Common myeloid progenitor, CD34-positive (primary cell): ENCODE measurements at regions not wholly inside any gene's neighbourhood (a gene's known extent, or its start where the extent isn't known, plus 50 kb on each side); places are given as distances from the start of the nearest gene placed in this dataset.

Source experiments
- CTCF ChIA-PET: fragments of 350-600 bp; sonication (Branson Sonifier 250); formaldehyde crosslinking; loops from one replicate; lab custom pipeline; 2021; ENCODE audit warnings: antibody characterized with exemption; lab: Charles Lee
- POLR2A ChIA-PET: fragments of 350-600 bp; sonication (Branson Sonifier 250); formaldehyde crosslinking; loops from one replicate; lab custom pipeline; 2021; ENCODE audit warnings: antibody characterized with exemption; lab: Charles Lee
- DNase-seq, 3 donors: peaks; one replicate each; pipeline versions ENCODE4 v3.0.0 to v3.0.0-alpha.2; 2013
- H3K27ac ChIP-seq, 2 experiments: 1 replicate in 1 of 2; 2 replicates in 1 of 2; pipeline ENCODE4 v1.7.0; 2013; ENCODE audit warnings: inconsistent platforms in 2 of 2, low read length in 2 of 2, mild to moderate bottlenecking in 2 of 2, low read depth in 1 of 2, moderate library complexity in 1 of 2; ENCODE audit not compliant: severe bottlenecking in 2 of 2, insufficient read depth in 1 of 2, poor library complexity in 1 of 2
- H3K27me3 ChIP-seq, 5 experiments: replicated peaks in 2 of 5; 1 replicate in 3 of 5; 2 replicates in 2 of 5; pipeline versions ENCODE4 v1.6.1 to v1.7.0; 2013; ENCODE audit warnings: low read length in 4 of 5, mild to moderate bottlenecking in 2 of 5, moderate library complexity in 2 of 5, inconsistent platforms in 1 of 5; ENCODE audit not compliant: insufficient read depth in 5 of 5, control insufficient read depth in 4 of 5
- H3K36me3 ChIP-seq, 4 experiments: 1 replicate in 2 of 4; 2 replicates in 2 of 4; pipeline versions ENCODE4 v1.6.1 to v1.7.0; 2013; ENCODE audit warnings: low read length in 3 of 4, control low read depth in 1 of 4, mild to moderate bottlenecking in 1 of 4; ENCODE audit not compliant: control insufficient read depth in 4 of 4, insufficient read depth in 4 of 4
- H3K4me1 ChIP-seq, 4 experiments: 1 replicate in 3 of 4; 2 replicates in 1 of 4; pipeline versions ENCODE4 v1.6.1 to v1.7.1; 2013; ENCODE audit warnings: low read length in 3 of 4, mild to moderate bottlenecking in 3 of 4, control low read depth in 1 of 4, inconsistent platforms in 1 of 4, moderate library complexity in 1 of 4; ENCODE audit not compliant: control insufficient read depth in 4 of 4, insufficient read depth in 4 of 4; ENCODE audit errors: control extremely low read depth in 1 of 4
- H3K4me3 ChIP-seq, 7 experiments: 1 replicate in 4 of 7; 2 replicates in 3 of 7; pipeline versions ENCODE4 v1.5.1 to v1.7.0; 2013; ENCODE audit warnings: mild to moderate bottlenecking in 7 of 7, low read length in 6 of 7, moderate library complexity in 6 of 7, inconsistent platforms in 2 of 7, low read depth in 2 of 7, control low read depth in 1 of 7; ENCODE audit not compliant: insufficient read depth in 4 of 7, control insufficient read depth in 1 of 7; ENCODE audit errors: extremely low read depth in 1 of 7
- H3K9me3 ChIP-seq, 5 experiments: 1 replicate in 4 of 5; 2 replicates in 1 of 5; pipeline versions ENCODE4 v1.6.1 to v1.7.1; 2013; ENCODE audit warnings: low read length in 4 of 5, mild to moderate bottlenecking in 2 of 5, inconsistent platforms in 1 of 5, low read depth in 1 of 5, moderate library complexity in 1 of 5; ENCODE audit not compliant: control insufficient read depth in 4 of 5, insufficient read depth in 2 of 5; ENCODE audit errors: control extremely low read depth in 1 of 5
- WGBS: methylation state at CpG from one replicate; pipeline ENCODE4 v1.1.5; 2013; ENCODE audit not compliant: insufficient coverage; 5-methylcytosine and 5-hydroxymethylcytosine counted together

GRCh38 chr12:124442281-124442680 is 125.1 kb downstream of the NCOR2 start:
- no peaks in the 10 kb centered on the region for H3K9me3 ChIP-seq
- no peak overlapping the region for H3K4me3 ChIP-seq
- no peaks in the 10 kb centered on the region for H3K27me3 ChIP-seq
- no peak overlapping the region for H3K27ac ChIP-seq
- peaks cover 3 to 47% (median 29%) of the 10 kb centered on the region in 4 experiments for H3K36me3 ChIP-seq
- WGBS = 90% methylated on average over 2 of the region's 6 CpGs
- ChIA-PET CTCF (interaction anchor here (1.1 to 1.7 kb wide), 2 partner anchors 12 to 76 kb away, joined by 3 to 4 read pairs; no protein-coding TSS in a partner anchor), POLR2A (no interaction called here)
- no peak for DNase-seq
- no peaks in the 10 kb centered on the region for H3K4me1 ChIP-seq

DNA sequence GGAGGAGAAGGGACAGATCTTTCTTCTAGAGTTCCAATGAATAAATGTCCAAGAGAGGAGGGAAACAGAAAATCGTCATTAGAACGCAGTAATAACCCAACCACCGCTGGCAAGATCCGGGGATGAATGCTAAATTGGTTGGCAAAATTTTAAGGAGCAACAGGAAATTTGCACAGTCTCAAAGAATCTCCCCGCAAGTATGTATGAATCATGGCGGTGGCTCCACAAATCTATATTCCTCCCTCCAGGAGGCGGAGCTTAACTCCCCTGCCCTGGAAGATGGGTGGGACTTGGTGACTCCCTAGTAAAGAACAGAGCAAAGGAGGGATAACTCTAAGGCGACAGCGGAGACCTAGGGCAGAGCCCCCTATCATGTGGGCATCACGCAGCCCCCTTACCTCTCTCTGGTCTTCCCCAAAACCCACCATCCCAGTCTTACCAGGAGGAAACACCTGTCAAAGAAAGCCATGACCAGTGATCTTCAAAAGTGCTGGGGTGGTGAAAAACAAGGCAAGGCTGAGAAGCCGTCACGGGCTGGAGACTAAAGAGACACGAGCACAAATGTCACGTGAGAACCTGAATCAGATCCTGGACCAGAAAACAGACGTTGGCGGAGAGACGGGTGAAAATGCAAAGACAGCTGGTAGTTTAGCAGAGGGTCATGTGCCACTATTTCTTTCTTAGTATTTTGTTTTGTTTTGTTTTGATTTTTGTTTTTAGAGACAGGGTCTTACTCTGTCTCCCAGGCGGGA is 125.8 kb downstream of the NCOR2 start:
- ChIA-PET POLR2A (no interaction called here), CTCF (interaction anchor here (1.5 to 1.7 kb wide), 2 partner anchors 10 to 12 kb away, joined by 4 read pairs; no protein-coding TSS in a partner anchor)
- Histone ChIP-seq H3K9me3 (no peaks in the 10 kb centered on the region), H3K4me3 (no peak overlapping the region), H3K27ac (no peak overlapping the region), H3K36me3 (peaks cover 3 to 49% (median 31%) of the 10 kb centered on the region in 4 experiments), H3K27me3 (no peaks in the 10 kb centered on the region), H3K4me1 (no peaks in the 10 kb centered on the region)
- no peak for DNase-seq
- 94% methylated on average over 15 of the region's 18 CpGs for WGBS

DNA sequence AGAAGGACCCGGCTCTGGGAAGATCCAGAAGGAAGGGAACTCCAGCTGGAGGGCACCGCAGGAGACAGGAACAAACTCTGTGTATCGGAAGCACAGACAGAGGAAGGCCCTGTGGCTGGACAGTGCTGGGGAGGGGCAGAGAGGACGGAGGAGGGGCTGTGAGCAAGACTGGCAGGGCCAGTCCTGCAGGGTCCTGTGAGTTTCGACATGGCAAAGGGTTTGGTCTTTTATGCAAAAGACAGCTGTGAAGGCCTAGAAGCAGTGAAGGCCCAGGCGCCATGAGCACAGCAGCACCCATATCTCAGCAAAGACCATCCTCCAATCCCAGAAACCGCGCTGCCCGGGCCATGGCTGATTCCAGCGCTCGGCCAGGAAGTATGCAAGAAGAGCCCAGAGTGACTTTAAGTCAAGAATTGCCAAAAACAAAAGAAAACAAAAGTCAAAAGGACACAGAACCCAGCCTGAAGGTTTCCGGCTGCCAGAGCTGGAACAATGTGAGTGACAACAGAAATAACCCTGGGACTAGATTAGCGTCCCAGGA is 126.5 kb downstream of the NCOR2 start:
- ChIA-PET CTCF (interaction anchor here (1.5 to 1.7 kb wide), 2 partner anchors 10 to 13 kb away, joined by 4 read pairs; no protein-coding TSS in a partner anchor), POLR2A (no interaction called here)
- peaks cover 3 to 50% (median 31%) of the 10 kb centered on the region in 4 experiments for H3K36me3 ChIP-seq
- H3K4me1 ChIP-seq = no peaks in the 10 kb centered on the region
- H3K9me3 ChIP-seq = no peaks in the 10 kb centered on the region
- no peak overlapping the region for H3K4me3 ChIP-seq
- H3K27ac ChIP-seq = no peak overlapping the region
- DNase-seq = no peak
- 98% methylated on average over 6 of the region's 13 CpGs for WGBS
- H3K27me3 ChIP-seq = no peaks in the 10 kb centered on the region

GRCh38 chr12:124440031-124440626 is 127.3 kb downstream of the NCOR2 start:
- CTCF ChIA-PET = no interaction called here
- no peaks in the 10 kb centered on the region for H3K27me3 ChIP-seq
- no peaks in the 10 kb centered on the region for H3K9me3 ChIP-seq
- POLR2A ChIA-PET = no interaction called here
- no peak overlapping the region for H3K4me3 ChIP-seq
- DNase-seq = no peak
- no peak overlapping the region for H3K27ac ChIP-seq
- 98% methylated on average over 13 of the region's 13 CpGs for WGBS
- no peaks in the 10 kb centered on the region for H3K4me1 ChIP-seq
- H3K36me3 ChIP-seq = peaks cover 0 to 45% (median 27%) of the 10 kb centered on the region in 4 experiments

DNA sequence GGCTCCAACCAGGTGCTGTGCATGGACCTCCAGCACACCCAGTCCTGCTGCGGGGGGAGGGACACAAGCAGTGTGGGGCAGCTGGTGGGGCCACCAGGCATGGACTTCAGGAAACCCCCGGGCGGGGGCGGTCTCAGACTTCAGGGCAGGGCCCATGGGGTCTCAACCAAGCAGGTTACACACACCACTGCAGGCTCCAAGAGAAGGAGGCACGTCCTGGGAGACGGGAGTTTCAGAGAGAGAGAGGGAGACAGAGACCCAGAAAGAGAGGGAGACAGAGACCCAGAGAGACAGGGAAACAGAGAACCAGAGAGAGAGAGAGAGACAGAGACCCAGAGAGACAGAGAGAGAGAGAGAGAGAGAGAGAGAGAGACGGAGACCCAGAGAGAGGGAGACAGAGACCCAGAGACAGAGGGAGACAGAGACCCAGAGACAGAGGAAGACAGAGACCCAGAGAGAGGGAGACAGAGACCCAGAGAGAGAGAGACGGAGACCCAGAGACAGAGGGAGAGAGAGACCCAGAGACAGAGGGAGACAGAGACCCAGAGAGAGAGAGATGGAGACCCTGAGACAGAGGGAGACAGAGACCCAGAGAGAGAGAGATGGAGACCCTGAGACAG is 128.9 kb downstream of the NCOR2 start:
- H3K4me3 ChIP-seq = no peak overlapping the region
- no peak overlapping the region for H3K27ac ChIP-seq
- ChIA-PET CTCF (interaction anchor here (1.5 kb wide), 1 partner anchor 12 kb away, joined by 3 read pairs; no protein-coding TSS in a partner anchor), POLR2A (no interaction called here)
- H3K9me3 ChIP-seq = no peaks in the 10 kb centered on the region
- 82% methylated on average over 5 of the region's 8 CpGs for WGBS
- peaks cover 0 to under 1% (median under 1%) of the 10 kb centered on the region in 4 experiments for H3K4me1 ChIP-seq
- peaks cover 0 to 38% (median 23%) of the 10 kb centered on the region in 4 experiments for H3K36me3 ChIP-seq
- no peaks in the 10 kb centered on the region for H3K27me3 ChIP-seq
- DNase-seq = peak in 1 of 3 donors; percentile 37

DNA sequence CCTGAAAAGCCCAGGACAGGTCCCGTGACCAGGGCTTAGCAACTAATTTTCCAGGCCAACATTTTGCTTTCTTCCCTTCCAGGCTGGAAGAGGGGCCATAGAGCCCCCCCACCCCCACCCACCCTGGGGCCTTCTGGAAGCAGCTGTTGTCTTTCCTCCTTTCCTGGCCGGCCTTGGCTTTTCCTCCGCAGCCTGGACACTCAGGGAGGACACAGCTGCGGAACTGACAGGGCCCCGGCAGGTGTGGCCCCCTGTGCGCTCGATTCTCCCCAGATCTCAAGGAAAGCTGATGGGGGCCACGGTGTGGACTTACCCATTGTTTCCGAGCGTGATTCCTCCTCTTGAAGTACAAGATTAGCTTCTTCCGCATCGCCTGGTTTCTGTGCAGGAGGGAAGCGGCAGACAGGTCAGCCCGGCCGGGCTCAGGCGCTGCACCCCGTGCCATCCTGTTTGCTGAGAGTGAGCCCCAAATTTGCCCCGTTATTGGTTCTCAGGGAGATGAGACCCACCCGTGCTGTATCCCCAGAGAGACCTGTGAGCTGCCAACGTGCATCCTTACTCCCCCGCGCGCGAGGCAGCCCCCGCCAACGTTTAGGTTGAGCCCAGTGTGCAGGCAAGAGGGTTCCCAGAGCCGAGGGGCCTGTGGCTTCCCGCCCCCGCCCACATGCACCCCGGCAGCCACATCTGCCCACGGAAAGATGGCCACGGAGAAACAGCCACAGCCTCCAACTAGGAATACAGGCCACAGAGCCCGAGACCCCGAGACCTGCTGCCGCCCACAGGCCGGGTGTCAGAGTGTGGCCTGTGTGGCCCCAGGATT is 129.6 kb downstream of the NCOR2 start:
- H3K36me3 ChIP-seq = peaks cover 0 to 39% (median 24%) of the 10 kb centered on the region in 4 experiments
- H3K27ac ChIP-seq = no peak overlapping the region
- H3K9me3 ChIP-seq = no peaks in the 10 kb centered on the region
- peaks cover 0 to 8% (median 7%) of the 10 kb centered on the region in 4 experiments for H3K4me1 ChIP-seq
- H3K27me3 ChIP-seq = no peaks in the 10 kb centered on the region
- DNase-seq = peak in 1 of 3 donors; percentile 19
- ChIA-PET CTCF (interaction anchor here (1.5 to 1.9 kb wide), 2 partner anchors 11 to 12 kb away, joined by 3 to 5 read pairs; no protein-coding TSS in a partner anchor), POLR2A (no interaction called here)
- no peak overlapping the region for H3K4me3 ChIP-seq
- 94% methylated on average over 36 of the region's 36 CpGs for WGBS
